GM12872 (cell line): ENCODE measurements at regions not wholly inside any gene's neighbourhood (a gene's known extent, or its start where the extent isn't known, plus 50 kb on each side); places are given as distances from the start of the nearest gene placed in this dataset.

ENCODE experiments used
- TF ChIP-seq, protein P1 (sequence below): IDR thresholded peaks from 3 replicates; pipeline ENCODE4 v1.5.1; 2011; ENCODE audit warnings: low read depth, mild to moderate bottlenecking, low read length, moderate library complexity; ENCODE audit not compliant: insufficient read depth

DNA sequence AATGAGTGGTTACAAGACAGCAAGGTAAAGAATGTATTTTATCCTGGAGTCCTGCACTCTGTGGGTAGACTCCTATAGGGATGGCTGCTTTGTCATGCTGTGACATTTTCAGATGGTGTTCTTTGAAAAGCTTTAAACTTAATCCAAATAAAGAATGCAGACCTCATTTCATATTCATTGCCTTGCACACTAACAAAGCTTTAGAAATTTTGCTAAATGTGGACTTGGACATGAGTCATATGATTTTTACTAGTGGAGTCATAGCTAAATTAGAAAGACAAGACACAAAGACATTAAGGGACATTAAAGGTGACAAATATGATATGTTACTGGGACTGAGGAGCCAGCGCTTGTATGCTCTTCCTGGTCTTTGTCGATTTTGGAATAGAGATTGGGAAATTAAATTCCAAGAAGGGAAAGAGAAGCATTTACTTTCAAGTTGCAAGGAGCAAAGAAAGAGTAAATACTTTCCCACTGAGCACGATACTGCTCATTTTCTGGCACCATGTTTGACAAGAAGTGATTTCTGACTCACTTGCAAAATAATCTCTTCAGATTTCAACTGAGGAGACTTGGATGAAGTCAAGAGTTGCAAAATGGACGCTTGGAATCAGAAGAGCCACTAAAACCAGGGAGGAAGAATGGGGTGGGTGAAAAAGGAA lies 152.9 kb upstream of the MYOCD start:
- TF ChIP-seq, protein P1, sequence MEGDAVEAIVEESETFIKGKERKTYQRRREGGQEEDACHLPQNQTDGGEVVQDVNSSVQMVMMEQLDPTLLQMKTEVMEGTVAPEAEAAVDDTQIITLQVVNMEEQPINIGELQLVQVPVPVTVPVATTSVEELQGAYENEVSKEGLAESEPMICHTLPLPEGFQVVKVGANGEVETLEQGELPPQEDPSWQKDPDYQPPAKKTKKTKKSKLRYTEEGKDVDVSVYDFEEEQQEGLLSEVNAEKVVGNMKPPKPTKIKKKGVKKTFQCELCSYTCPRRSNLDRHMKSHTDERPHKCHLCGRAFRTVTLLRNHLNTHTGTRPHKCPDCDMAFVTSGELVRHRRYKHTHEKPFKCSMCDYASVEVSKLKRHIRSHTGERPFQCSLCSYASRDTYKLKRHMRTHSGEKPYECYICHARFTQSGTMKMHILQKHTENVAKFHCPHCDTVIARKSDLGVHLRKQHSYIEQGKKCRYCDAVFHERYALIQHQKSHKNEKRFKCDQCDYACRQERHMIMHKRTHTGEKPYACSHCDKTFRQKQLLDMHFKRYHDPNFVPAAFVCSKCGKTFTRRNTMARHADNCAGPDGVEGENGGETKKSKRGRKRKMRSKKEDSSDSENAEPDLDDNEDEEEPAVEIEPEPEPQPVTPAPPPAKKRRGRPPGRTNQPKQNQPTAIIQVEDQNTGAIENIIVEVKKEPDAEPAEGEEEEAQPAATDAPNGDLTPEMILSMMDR: no peak

DNA sequence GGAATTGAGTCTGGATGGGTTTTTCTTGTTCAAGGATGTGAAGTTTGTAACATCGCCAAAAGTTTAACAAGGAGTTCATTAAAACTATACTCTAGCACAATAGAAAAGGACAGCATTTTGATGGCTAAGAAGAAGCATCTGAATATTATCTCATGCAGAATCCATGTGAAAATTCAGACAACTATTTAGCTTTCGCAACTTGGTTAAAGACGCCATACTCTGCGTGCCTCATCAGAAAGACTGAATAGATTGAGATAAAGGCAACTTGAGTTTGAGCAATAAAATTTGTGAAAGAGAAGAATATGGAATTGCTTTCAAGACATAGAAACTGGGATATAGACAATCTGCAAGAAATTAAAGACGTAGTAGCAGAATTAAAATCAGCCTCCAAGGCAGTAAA lies 151.1 kb upstream of the MYOCD start:
- TF ChIP-seq, protein P1: no peak

DNA sequence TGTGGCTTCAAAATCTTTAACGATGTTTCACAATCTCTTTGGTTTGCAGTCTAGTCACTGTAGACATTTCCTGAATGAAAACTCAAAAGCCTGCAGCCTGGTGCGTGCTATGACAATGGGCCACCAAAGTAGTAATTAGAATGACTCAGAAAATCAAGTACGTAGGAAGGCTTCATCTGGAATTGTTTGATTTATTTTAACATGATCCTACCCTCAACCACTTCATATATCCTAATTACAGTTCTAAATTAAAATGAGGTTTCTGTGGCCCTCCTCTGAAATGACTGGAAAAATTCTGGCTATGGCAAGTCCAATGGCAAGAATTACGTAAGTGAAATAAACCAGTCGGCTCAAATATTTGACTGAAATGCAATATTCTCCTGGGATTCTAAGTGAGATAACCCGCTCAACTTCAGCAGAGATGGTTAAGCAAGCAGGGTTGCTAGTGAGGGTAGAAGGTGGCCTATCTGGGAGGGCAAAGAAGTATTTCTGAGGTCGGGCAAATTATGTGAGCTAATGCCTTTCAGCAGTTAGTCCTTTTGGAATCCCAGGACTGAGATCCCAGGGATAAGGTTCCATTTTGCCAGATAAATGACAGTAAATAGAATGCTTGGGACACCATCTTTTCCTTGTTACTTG lies 145.6 kb upstream of the MYOCD start:
- TF ChIP-seq, protein P1: no peak

DNA sequence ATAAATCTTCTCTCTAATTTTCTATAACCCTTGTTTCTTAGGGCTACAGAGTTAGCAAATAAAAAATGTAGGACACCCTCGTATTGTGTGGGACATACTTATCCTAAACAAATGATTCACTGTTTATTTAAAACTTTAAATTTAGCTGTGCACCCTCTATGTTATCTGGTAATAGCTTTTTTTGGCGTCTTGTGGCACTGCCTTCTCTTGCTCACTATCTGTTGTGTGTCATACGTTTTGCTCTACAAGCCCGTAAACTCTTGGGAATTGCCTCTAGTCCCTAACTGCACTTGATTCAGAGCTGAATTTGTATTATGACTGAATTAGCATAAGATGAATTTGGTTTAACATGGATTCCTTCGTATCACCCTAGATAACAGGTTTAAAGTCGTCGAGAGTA lies 144.3 kb upstream of the MYOCD start:
- TF ChIP-seq, protein P1: no peak

DNA sequence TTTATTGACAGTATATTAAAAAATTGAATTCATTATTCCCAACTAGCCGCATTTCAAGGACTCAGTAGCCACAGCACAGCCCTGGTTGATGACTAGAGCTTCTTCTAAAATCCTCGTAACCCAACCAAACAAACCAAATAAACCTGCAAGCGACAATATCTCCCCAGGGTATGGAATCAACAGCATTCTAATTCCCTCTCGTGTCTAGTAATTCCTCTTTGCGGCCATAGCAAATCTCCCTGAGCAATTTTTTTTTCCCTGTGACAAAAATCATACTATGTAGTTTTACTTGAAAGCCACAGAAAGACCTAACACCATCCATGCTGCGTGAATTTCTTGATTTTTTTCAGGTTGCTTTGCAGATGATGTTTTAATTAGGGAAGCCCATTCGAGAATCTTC lies 143.4 kb upstream of the MYOCD start:
- TF ChIP-seq, protein P1: no peak

DNA sequence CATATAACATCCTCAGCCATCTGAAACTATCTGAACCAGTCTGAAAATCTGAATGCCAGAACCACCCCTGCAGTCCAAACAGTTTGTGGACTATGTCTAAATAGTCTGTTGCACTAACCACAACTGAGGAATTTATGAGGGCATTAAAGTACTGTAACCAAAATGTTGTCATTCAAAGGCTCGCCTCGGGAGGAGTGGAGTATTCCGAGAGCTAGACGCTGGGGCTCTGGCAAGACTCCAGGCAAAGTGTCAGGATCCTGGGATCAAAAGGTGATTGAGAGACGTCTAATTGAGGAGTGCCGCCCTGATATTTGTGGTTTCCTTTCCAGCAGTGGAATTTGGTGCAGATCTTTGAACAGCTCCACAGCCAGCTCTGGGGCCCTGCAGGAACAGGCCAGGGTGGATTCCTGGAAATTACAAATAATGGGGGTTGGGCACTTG lies 142.9 kb upstream of the MYOCD start:
- TF ChIP-seq, protein P1: no peak

DNA sequence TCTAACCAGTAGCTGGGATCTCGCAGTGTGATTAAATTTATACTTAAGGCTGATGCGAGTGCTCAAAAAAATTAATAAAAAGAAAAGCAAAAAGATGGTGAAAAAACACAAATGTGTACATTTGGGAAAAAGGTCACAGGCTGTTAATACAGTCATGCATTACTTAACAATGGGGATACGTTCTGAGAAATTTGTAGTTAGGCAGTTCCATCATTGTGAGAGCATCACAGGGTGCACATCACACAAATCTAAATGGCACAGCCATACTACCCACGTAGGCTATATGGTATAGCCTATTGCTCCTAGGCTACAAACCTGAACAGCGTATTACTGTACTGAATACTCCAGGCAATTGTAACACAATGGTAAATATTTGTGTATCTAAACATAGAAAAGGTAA lies 142.4 kb upstream of the MYOCD start:
- TF ChIP-seq, protein P1: no peak
